ENCODE measurements at regions not wholly inside any gene's neighbourhood (a gene's known extent, or its start where the extent isn't known, plus 50 kb on each side); places are given as distances from the start of the nearest gene placed in this dataset.

- peak; percentile 87 for DNase-seq (ENCODE audit: low spot score)
Observed at GRCh38 chr16:85173981-85174751, 61.9 kb upstream of the CIBAR2 start.

GRCh38 chr16:85174871-85175723, 62.8 kb upstream of the CIBAR2 start:
- DNase-seq (ENCODE audit: low spot score) = no peak

GRCh38 chr16:85175724-85176233, 63.5 kb upstream of the CIBAR2 start:
- no peak for DNase-seq (ENCODE audit: low spot score)

GRCh38 chr16:85176541-85177447, 64.5 kb upstream of the CIBAR2 start:
- DNase-seq (ENCODE audit: low spot score) = no peak

GRCh38 chr16:85177448-85177846, 65.2 kb upstream of the CIBAR2 start:
- no peak for DNase-seq (ENCODE audit: low spot score)

GRCh38 chr16:85178006-85178591, 65.8 kb upstream of the CIBAR2 start:
- no peak for DNase-seq (ENCODE audit: low spot score)

GRCh38 chr16:85178596-85178995, 66.3 kb upstream of the CIBAR2 start:
- DNase-seq (ENCODE audit: low spot score) = no peak

GRCh38 chr16:85179344-85180046, 67.2 kb upstream of the CIBAR2 start:
- no peak for DNase-seq (ENCODE audit: low spot score)

GRCh38 chr16:85180047-85180826, 68.0 kb upstream of the CIBAR2 start:
- DNase-seq (ENCODE audit: low spot score) = no peak

- no peak for DNase-seq (ENCODE audit: low spot score)
Observed at GRCh38 chr16:85180827-85181738, 68.8 kb upstream of the CIBAR2 start.

GRCh38 chr16:85181739-85182129, 69.5 kb upstream of the CIBAR2 start:
- DNase-seq (ENCODE audit: low spot score) = no peak

GRCh38 chr16:85182286-85182685, 70.0 kb upstream of the CIBAR2 start:
- DNase-seq (ENCODE audit: low spot score) = no peak

- no peak for DNase-seq (ENCODE audit: low spot score)
Observed at GRCh38 chr16:85182774-85183173, 70.5 kb upstream of the CIBAR2 start.

GRCh38 chr16:85183564-85183963, 71.3 kb upstream of the CIBAR2 start:
- no peak for DNase-seq (ENCODE audit: low spot score)

GRCh38 chr16:85184404-85184803, 72.1 kb upstream of the CIBAR2 start:
- DNase-seq (ENCODE audit: low spot score) = no peak

- DNase-seq (ENCODE audit: low spot score) = no peak
Observed at GRCh38 chr16:85185303-85186100, 73.2 kb upstream of the CIBAR2 start.

- peak; percentile 52 for DNase-seq (ENCODE audit: low spot score)
Observed at GRCh38 chr16:85187002-85187401, 74.7 kb upstream of the CIBAR2 start.

- DNase-seq (ENCODE audit: low spot score) = no peak
Observed at GRCh38 chr16:85187447-85187846, 75.2 kb upstream of the CIBAR2 start.
